GM12878 (cell line): ENCODE measurements at regions not wholly inside any gene's neighbourhood (a gene's known extent, or its start where the extent isn't known, plus 50 kb on each side); places are given as distances from the start of the nearest gene placed in this dataset.

ENCODE experiments used
- ATAC-seq: fragments of 200-7000 bp; cut with Tn5 transposase; 3 replicates; pipeline ENCODE4 v1.9.1; 2020; ENCODE audit warnings: mild to moderate bottlenecking, moderate library complexity
- BruUV-seq: library from RNA; stranded (reverse); fragments of 400-500 nt; replicated peaks from 2 replicates; lab custom pipeline; 2021; lab: Mats Ljungman, UMichigan
- CTCF ChIA-PET: fragments of 300-600 bp; sonication (Branson Sonifier 250); formaldehyde crosslinking; extraction: SDS; loops from one replicate; lab custom pipeline; 2021; ENCODE audit warnings: inconsistent platforms; lab: Yijun Ruan, JAX
- POLR2A ChIA-PET: fragments of 350-600 bp; formaldehyde crosslinking; extraction: SDS; loops from one replicate; lab custom pipeline; 2021; ENCODE audit warnings: inconsistent platforms; lab: Charles Lee
- RAD21 ChIA-PET: fragments of 300-600 bp; sonication (Branson Sonifier 250); formaldehyde crosslinking; loops from one replicate; lab custom pipeline; 2023; ENCODE audit warnings: antibody characterized with exemption; ENCODE audit not compliant: unreplicated experiment; lab: Charles Lee
- SMC1A ChIA-PET: fragments of 300-600 bp; sonication (Branson Sonifier 250); formaldehyde crosslinking; loops from one replicate; lab custom pipeline; 2023; ENCODE audit not compliant: unreplicated experiment, uncharacterized antibody; lab: Charles Lee
- DNase-seq: peaks from one replicate; pipeline ENCODE4 v3.0.0-alpha.2; 2011; ENCODE audit warnings: low read depth, low spot score
- FAIRE-seq: peaks from 3 replicates; lab custom pipeline; 2011; peaks lifted over from hg19 to GRCh38; lab: Jason Lieb, UNC
- H2AFZ ChIP-seq: 2 replicates; pipeline ENCODE4 v1.6.0; 2011; ENCODE audit warnings: low read depth, low read length, control low read depth; ENCODE audit not compliant: control insufficient read depth
- H3K27ac ChIP-seq: 2 replicates; pipeline ENCODE4 v1.5.1; 2011; ENCODE audit warnings: control low read depth; ENCODE audit not compliant: control insufficient read depth, insufficient read depth
- H3K27me3 ChIP-seq, 2 experiments: replicated peaks in 1 of 2; 2 replicates each; pipeline versions ENCODE4 v1.6.0 to v1.6.1; 2011; ENCODE audit warnings: low read length in 1 of 2; ENCODE audit not compliant: control insufficient read depth in 2 of 2, insufficient read depth in 2 of 2
- H3K36me3 ChIP-seq, 2 experiments: 2 replicates each; pipeline ENCODE4 v1.5.1; 2011; ENCODE audit warnings: low read length in 1 of 2; ENCODE audit not compliant: control insufficient read depth in 2 of 2, insufficient read depth in 2 of 2
- H3K4me1 ChIP-seq: 2 replicates; pipeline ENCODE4 v1.6.1; 2011; ENCODE audit warnings: mild to moderate bottlenecking, low read length, moderate library complexity, mixed read lengths; ENCODE audit not compliant: control insufficient read depth, insufficient read depth
- H3K4me2 ChIP-seq: 2 replicates; pipeline ENCODE4 v1.6.0; 2011; ENCODE audit warnings: control low read depth; ENCODE audit not compliant: control insufficient read depth, insufficient read depth
- H3K4me3 ChIP-seq: fragments of 200-600 bp; sonication (generic); 2 replicates; pipeline ENCODE4 v1.5.1; 2016
- H3K79me2 ChIP-seq: 2 replicates; pipeline ENCODE4 v1.6.0; 2011; ENCODE audit warnings: low read length; ENCODE audit not compliant: control insufficient read depth, insufficient read depth
- H3K9ac ChIP-seq: 2 replicates; pipeline ENCODE4 v1.8.0; 2011; ENCODE audit warnings: low read length, control low read depth, mixed read lengths; ENCODE audit not compliant: control insufficient read depth, insufficient read depth
- H3K9me3 ChIP-seq: replicated peaks from 3 replicates; pipeline ENCODE4 v1.5.1; 2011; ENCODE audit warnings: mild to moderate bottlenecking, low read length; ENCODE audit not compliant: control insufficient read depth, insufficient read depth
- H4K20me1 ChIP-seq: 2 replicates; pipeline ENCODE4 v1.6.0; 2011; ENCODE audit not compliant: control insufficient read depth, insufficient read depth
- FOS ChIP-seq: IDR thresholded peaks from 3 replicates; pipeline ENCODE4 v1.6.1; 2011; ENCODE audit warnings: borderline replicate concordance; ENCODE audit not compliant: insufficient read length; ENCODE audit errors: extremely low read depth
- GABPA ChIP-seq: IDR thresholded peaks from 2 replicates; pipeline ENCODE4 v1.6.1; 2014; ENCODE audit warnings: antibody characterized with exemption, low read depth, mild to moderate bottlenecking, inconsistent platforms
- RAD21 ChIP-seq: IDR thresholded peaks from 2 replicates; pipeline ENCODE4 v1.6.1; 2011; ENCODE audit warnings: mild to moderate bottlenecking, low read depth, low read length, moderate library complexity; ENCODE audit not compliant: insufficient read depth
- TCF7 ChIP-seq: IDR thresholded peaks from 2 replicates; pipeline ENCODE4 v1.6.1; 2014; ENCODE audit warnings: antibody characterized with exemption, borderline replicate concordance
- ZNF622 ChIP-seq: fragments of 450-650 bp; IDR thresholded peaks from 2 replicates; pipeline ENCODE4 v1.6.1; 2017; ENCODE audit warnings: mild to moderate bottlenecking, inconsistent platforms
- WGBS: methylation state at CpG from one replicate; pipeline ENCODE4 v1.1.6; 2016; ENCODE audit warnings: low lambda C conversion rate; ENCODE audit not compliant: insufficient replicate concordance, insufficient coverage; ENCODE audit errors: missing lambda C conversion rate; 5-methylcytosine and 5-hydroxymethylcytosine counted together
- in situ Hi-C: fragments of 300-500 bp; cut with MboI; formaldehyde crosslinking; loops from 9 replicates; pipeline ENCODE4 v1.14.3; 2018; ENCODE audit warnings: mixed read lengths
- intact Hi-C: fragments of 100-400 bp; cut with micrococcal nuclease; formaldehyde crosslinking; loops from one replicate; pipeline ENCODE4 v1.14.2; 2022; ENCODE audit not compliant: unreplicated experiment
- TF ChIP-seq, protein P1 (sequence below), 3 experiments: IDR thresholded peaks in 2 of 3; conservative IDR thresholded peaks in 1 of 3; 2 replicates each; pipeline ENCODE4 v1.5.1; 2011; ENCODE audit warnings: low read depth in 3 of 3, low read length in 3 of 3, mild to moderate bottlenecking in 3 of 3, control low read depth in 2 of 3, moderate library complexity in 2 of 3, inconsistent platforms in 1 of 3, mixed read lengths in 1 of 3; ENCODE audit not compliant: control insufficient read depth in 2 of 3, insufficient read depth in 1 of 3; ENCODE audit errors: extremely low read depth in 1 of 3
- TF ChIP-seq, protein P2 (sequence below): fragments of 450-650 bp; IDR thresholded peaks from 2 replicates; pipeline ENCODE4 v1.6.1; 2018; ENCODE audit warnings: mild to moderate bottlenecking, low read depth, moderate library complexity; ENCODE audit not compliant: partially characterized antibody
- TF ChIP-seq, protein P3 (sequence below): fragments of 450-650 bp; IDR thresholded peaks from 2 replicates; pipeline ENCODE4 v1.6.1; 2017; ENCODE audit warnings: low read depth, mild to moderate bottlenecking, moderate library complexity

DNA sequence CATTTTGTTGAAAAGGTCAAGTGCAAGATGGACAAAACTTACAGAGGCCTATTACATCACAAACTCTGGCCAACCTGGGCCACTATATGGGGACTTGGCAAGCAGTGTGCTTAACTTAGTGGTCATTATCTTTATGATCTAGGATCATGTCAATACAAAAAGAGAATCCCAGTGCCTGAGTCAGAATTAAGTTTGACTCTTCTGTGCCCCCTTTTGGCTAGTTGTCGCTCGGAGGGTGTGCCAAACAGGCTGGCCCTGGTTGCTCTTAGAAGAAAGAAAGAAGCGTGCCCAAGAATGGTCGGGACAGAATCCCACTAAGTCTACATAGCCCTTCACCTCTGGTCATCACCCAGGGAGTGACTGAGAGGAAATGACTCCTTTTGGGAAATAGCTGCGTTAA is 100.1 kb downstream of the EIF4E start:
- DNase-seq (no peak), FAIRE-seq (no peak), ATAC-seq (peak; percentile 64)
- Histone ChIP-seq H3K79me2 (no peaks in the 10 kb centered on the region), H3K9ac (no peak overlapping the region), H3K4me1 (no peaks in the 10 kb centered on the region), H3K27ac (no peak overlapping the region), H3K4me3 (no peak overlapping the region), H3K36me3 (no peaks in the 10 kb centered on the region), H2AFZ (no peak overlapping the region), H3K4me2 (no peak overlapping the region), H4K20me1 (no peaks in the 10 kb centered on the region), H3K9me3 (no peaks in the 10 kb centered on the region), H3K27me3 (no peaks in the 10 kb centered on the region)
- RAD21 ChIA-PET: no interaction called here
- intact Hi-C loops: loop anchor here (5.0 kb wide), 1 partner anchor 362 kb away; no protein-coding TSS in a partner anchor
- CTCF ChIA-PET: no interaction called here
- 34% methylated on average over 5 of the region's 5 CpGs for WGBS
- TF ChIP-seq FOS: no peak
- no peak for TF ChIP-seq ZNF622
- TF ChIP-seq, protein P1, sequence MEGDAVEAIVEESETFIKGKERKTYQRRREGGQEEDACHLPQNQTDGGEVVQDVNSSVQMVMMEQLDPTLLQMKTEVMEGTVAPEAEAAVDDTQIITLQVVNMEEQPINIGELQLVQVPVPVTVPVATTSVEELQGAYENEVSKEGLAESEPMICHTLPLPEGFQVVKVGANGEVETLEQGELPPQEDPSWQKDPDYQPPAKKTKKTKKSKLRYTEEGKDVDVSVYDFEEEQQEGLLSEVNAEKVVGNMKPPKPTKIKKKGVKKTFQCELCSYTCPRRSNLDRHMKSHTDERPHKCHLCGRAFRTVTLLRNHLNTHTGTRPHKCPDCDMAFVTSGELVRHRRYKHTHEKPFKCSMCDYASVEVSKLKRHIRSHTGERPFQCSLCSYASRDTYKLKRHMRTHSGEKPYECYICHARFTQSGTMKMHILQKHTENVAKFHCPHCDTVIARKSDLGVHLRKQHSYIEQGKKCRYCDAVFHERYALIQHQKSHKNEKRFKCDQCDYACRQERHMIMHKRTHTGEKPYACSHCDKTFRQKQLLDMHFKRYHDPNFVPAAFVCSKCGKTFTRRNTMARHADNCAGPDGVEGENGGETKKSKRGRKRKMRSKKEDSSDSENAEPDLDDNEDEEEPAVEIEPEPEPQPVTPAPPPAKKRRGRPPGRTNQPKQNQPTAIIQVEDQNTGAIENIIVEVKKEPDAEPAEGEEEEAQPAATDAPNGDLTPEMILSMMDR (IDR thresholded peaks at IDR 0.05 in 2 of 3, conservative IDR thresholded peaks at IDR 0.05 in 1 of 3; ENCODE audit: control insufficient read depth in 2 of 3, extremely low read depth in 1 of 3, insufficient read depth in 1 of 3, low read depth in 3 of 3, low read length in 3 of 3): peak; percentile 6 to 25 (median 24); a peak in 2 of 6 replicates
- TF ChIP-seq RAD21: peak; percentile 24; the same call in 1 of the 2 replicates
- POLR2A ChIA-PET: no interaction called here
- in situ Hi-C loops: no loop called here
- SMC1A ChIA-PET: no interaction called here
- BruUV-seq: no TSS peak

DNA sequence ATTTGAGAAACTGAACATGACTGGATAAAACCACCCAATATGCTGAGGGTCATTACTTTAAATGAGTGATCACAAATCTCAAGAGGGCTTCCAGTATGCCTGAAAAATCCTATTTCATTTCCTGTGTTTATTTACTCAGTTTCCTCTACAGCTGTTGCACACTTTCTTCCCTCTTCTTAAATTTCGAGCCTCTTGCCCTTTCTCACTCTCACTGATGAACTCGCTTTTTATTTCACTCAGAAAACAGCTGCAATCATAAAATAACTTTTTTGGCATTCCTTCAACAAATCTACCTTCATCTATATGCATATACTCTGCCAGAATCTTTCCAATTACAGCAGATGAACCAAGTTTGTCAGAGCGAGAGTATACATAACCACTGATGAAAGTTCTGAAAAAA is 101.3 kb downstream of the EIF4E start:
- 21% methylated on average over 3 of the region's 3 CpGs for WGBS
- Histone ChIP-seq H3K4me2 (no peak overlapping the region), H3K4me3 (no peak overlapping the region), H3K9me3 (no peaks in the 10 kb centered on the region), H3K27me3 (no peaks in the 10 kb centered on the region), H4K20me1 (no peaks in the 10 kb centered on the region), H3K4me1 (no peaks in the 10 kb centered on the region), H3K27ac (no peak overlapping the region), H3K9ac (no peak overlapping the region), H3K36me3 (no peaks in the 10 kb centered on the region), H3K79me2 (no peaks in the 10 kb centered on the region), H2AFZ (no peak overlapping the region)
- no peak for DNase-seq
- BruUV-seq: no TSS peak
- CTCF ChIA-PET: interaction anchor here (0.6 kb wide), 1 partner anchor 202 kb away, joined by 3 read pairs; no protein-coding TSS in a partner anchor
- POLR2A ChIA-PET: no interaction called here
- in situ Hi-C loops (no loop called here), intact Hi-C loops (loop anchor here (5.0 kb wide), 1 partner anchor 360 kb away; no protein-coding TSS in a partner anchor)
- RAD21 ChIA-PET: no interaction called here
- ATAC-seq: no peak
- no peak for FAIRE-seq
- SMC1A ChIA-PET: interaction anchor here (0.5 kb wide), 1 partner anchor 1294 kb away, joined by 4 read pairs; no protein-coding TSS in a partner anchor
- TF ChIP-seq, protein P2, sequence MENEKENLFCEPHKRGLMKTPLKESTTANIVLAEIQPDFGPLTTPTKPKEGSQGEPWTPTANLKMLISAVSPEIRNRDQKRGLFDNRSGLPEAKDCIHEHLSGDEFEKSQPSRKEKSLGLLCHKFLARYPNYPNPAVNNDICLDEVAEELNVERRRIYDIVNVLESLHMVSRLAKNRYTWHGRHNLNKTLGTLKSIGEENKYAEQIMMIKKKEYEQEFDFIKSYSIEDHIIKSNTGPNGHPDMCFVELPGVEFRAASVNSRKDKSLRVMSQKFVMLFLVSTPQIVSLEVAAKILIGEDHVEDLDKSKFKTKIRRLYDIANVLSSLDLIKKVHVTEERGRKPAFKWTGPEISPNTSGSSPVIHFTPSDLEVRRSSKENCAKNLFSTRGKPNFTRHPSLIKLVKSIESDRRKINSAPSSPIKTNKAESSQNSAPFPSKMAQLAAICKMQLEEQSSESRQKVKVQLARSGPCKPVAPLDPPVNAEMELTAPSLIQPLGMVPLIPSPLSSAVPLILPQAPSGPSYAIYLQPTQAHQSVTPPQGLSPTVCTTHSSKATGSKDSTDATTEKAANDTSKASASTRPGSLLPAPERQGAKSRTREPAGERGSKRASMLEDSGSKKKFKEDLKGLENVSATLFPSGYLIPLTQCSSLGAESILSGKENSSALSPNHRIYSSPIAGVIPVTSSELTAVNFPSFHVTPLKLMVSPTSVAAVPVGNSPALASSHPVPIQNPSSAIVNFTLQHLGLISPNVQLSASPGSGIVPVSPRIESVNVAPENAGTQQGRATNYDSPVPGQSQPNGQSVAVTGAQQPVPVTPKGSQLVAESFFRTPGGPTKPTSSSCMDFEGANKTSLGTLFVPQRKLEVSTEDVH: no peak
- TF ChIP-seq, protein P3, sequence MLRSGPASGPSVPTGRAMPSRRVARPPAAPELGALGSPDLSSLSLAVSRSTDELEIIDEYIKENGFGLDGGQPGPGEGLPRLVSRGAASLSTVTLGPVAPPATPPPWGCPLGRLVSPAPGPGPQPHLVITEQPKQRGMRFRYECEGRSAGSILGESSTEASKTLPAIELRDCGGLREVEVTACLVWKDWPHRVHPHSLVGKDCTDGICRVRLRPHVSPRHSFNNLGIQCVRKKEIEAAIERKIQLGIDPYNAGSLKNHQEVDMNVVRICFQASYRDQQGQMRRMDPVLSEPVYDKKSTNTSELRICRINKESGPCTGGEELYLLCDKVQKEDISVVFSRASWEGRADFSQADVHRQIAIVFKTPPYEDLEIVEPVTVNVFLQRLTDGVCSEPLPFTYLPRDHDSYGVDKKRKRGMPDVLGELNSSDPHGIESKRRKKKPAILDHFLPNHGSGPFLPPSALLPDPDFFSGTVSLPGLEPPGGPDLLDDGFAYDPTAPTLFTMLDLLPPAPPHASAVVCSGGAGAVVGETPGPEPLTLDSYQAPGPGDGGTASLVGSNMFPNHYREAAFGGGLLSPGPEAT: no peak
- TF ChIP-seq FOS: no peak
- TF ChIP-seq GABPA: no peak
- no peak for TF ChIP-seq TCF7
